CD4-positive, CD25-positive, alpha-beta regulatory T cell (primary cell): ENCODE measurements at regions not wholly inside any gene's neighbourhood (a gene's known extent, or its start where the extent isn't known, plus 50 kb on each side); places are given as distances from the start of the nearest gene placed in this dataset.

Experiments
- ATAC-seq, 2 donors: fragments of 150-1000 bp; cut with Tn5 transposase; one replicate each; pipeline ENCODE4 v1.10.0; 2021; ENCODE audit warnings: low read depth in 2 of 2, moderate number of reproducible peaks in 2 of 2, moderate library complexity in 1 of 2
- DNase-seq, 3 donors: peaks; one replicate each; pipeline versions ENCODE4 v3.0.0 to v3.0.0-alpha.2; 2012 to 2022; ENCODE audit warnings: mixed read lengths in 1 of 3
- H3K27ac ChIP-seq: one replicate; pipeline ENCODE4 v1.7.0; 2013; ENCODE audit warnings: mild to moderate bottlenecking, low read length; ENCODE audit not compliant: insufficient read depth, poor library complexity, severe bottlenecking
- H3K27me3 ChIP-seq: one replicate; pipeline ENCODE4 v1.7.0; 2013; ENCODE audit warnings: low read length; ENCODE audit not compliant: control insufficient read depth, insufficient read depth
- H3K36me3 ChIP-seq: one replicate; pipeline ENCODE4 v1.7.0; 2013; ENCODE audit warnings: mild to moderate bottlenecking, low read length, moderate library complexity; ENCODE audit not compliant: control insufficient read depth, insufficient read depth
- H3K4me1 ChIP-seq: 2 replicates; pipeline ENCODE4 v1.7.0; 2013; ENCODE audit warnings: mild to moderate bottlenecking, low read length; ENCODE audit not compliant: insufficient read depth, control insufficient read depth, poor library complexity, severe bottlenecking
- H3K4me3 ChIP-seq: one replicate; pipeline ENCODE4 v1.7.0; 2013; ENCODE audit warnings: low read depth, mild to moderate bottlenecking, low read length, moderate library complexity
- H3K9me3 ChIP-seq, 2 experiments: 1 replicate in 1 of 2; 2 replicates in 1 of 2; pipeline ENCODE4 v1.7.0; 2013; ENCODE audit warnings: low read length in 2 of 2, mild to moderate bottlenecking in 1 of 2, moderate library complexity in 1 of 2; ENCODE audit not compliant: control insufficient read depth in 2 of 2
- H3K27ac Mint-ChIP-seq, 3 donors: one replicate each; pipeline ENCODE4 v1.8.0; 2020 to 2022; ENCODE audit warnings: mild to moderate bottlenecking in 3 of 3, mixed read lengths in 3 of 3, moderate library complexity in 2 of 3
- H3K27me3 Mint-ChIP-seq: one replicate; pipeline ENCODE4 v1.8.0; 2022; ENCODE audit warnings: mild to moderate bottlenecking, mixed read lengths
- H3K36me3 Mint-ChIP-seq: one replicate; pipeline ENCODE4 v1.8.0; 2020; ENCODE audit warnings: mixed read lengths
- H3K4me1 Mint-ChIP-seq, 4 donors: one replicate each; pipeline ENCODE4 v1.8.0; 2020 to 2022; ENCODE audit warnings: mixed read lengths in 4 of 4, mild to moderate bottlenecking in 1 of 4
- H3K4me3 Mint-ChIP-seq, 4 donors: one replicate each; pipeline ENCODE4 v1.8.0; 2020 to 2022; ENCODE audit warnings: mild to moderate bottlenecking in 4 of 4, mixed read lengths in 4 of 4, moderate library complexity in 3 of 4
- H3K9me3 Mint-ChIP-seq, 7 donors: one replicate each; pipeline ENCODE4 v1.8.0; 2020 to 2022; ENCODE audit warnings: mixed read lengths in 7 of 7, mild to moderate bottlenecking in 3 of 7, moderate library complexity in 2 of 7

GRCh38 chr1:216823731-216824130, 100.5 kb upstream of the ESRRG start:
- Mint-ChIP-seq H3K27ac (no peak overlapping the region), H3K4me1 (no peaks in the 10 kb centered on the region), H3K9me3 (peaks cover 0 to 21% (median 3%) of the 10 kb centered on the region in 7 donors), H3K27me3 (no peaks in the 10 kb centered on the region), H3K36me3 (no peaks in the 10 kb centered on the region), H3K4me3 (no peak overlapping the region)
- Histone ChIP-seq H3K4me3 (no peak overlapping the region), H3K27me3 (no peaks in the 10 kb centered on the region), H3K9me3 (no peaks in the 10 kb centered on the region), H3K27ac (no peak overlapping the region), H3K36me3 (no peaks in the 10 kb centered on the region), H3K4me1 (no peaks in the 10 kb centered on the region)
- no peak for DNase-seq
- ATAC-seq: no peak

DNA sequence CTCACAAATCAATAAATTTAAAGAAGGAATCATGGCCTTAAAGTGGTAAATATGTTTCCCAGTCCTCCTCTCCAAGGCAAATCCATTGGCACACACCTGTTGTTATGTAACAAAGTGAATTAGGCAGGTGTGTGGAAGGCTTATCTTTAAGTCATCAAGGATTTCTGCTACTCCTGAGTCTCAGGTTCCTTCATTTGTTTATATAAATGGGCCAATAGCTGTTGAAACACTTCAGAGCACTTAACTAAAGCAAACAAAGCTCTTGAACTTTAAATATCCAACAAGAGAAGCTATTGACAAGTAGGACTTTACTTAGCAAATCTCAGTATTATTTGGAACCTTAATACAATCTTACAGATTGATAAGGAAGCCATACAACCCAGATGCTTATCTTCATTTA, 99.3 kb upstream of the ESRRG start:
- Mint-ChIP-seq H3K27ac (no peak overlapping the region), H3K27me3 (no peaks in the 10 kb centered on the region), H3K9me3 (peaks cover 0 to 19% (median 2%) of the 10 kb centered on the region in 7 donors), H3K4me1 (no peaks in the 10 kb centered on the region), H3K36me3 (no peaks in the 10 kb centered on the region), H3K4me3 (no peak overlapping the region)
- H3K27ac ChIP-seq: no peak overlapping the region
- H3K4me1 ChIP-seq: no peaks in the 10 kb centered on the region
- no peaks in the 10 kb centered on the region for H3K9me3 ChIP-seq
- ATAC-seq: no peak
- H3K4me3 ChIP-seq: no peak overlapping the region
- DNase-seq: no peak
- H3K36me3 ChIP-seq: no peaks in the 10 kb centered on the region
- H3K27me3 ChIP-seq: no peaks in the 10 kb centered on the region

DNA sequence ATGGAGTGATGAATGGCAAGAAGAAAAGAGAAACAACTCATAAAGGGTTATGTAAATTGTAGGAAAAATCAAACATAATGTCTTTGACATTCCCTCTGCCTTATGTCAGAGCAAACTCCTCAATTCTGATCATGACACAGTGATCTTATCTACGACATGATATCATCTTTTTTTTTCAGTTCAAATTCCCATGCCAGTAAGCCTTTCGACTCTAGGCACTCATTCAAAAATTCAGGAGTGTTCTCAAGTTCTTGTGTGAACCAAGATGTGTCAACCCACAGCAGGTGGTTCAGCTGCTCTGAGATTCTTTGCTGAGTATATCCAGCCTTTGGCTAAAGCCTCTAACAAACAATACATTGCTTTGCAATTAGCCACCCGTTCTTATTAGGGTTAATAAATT, 97.1 kb upstream of the ESRRG start:
- Mint-ChIP-seq H3K4me3 (no peak overlapping the region), H3K27me3 (no peaks in the 10 kb centered on the region), H3K4me1 (no peaks in the 10 kb centered on the region), H3K36me3 (no peaks in the 10 kb centered on the region), H3K9me3 (peaks cover 0 to 15% (median 0%) of the 10 kb centered on the region in 7 donors), H3K27ac (no peak overlapping the region)
- no peaks in the 10 kb centered on the region for H3K9me3 ChIP-seq
- H3K4me1 ChIP-seq: no peaks in the 10 kb centered on the region
- no peak overlapping the region for H3K4me3 ChIP-seq
- no peak overlapping the region for H3K27ac ChIP-seq
- no peak for DNase-seq
- ATAC-seq: no peak
- H3K27me3 ChIP-seq: no peaks in the 10 kb centered on the region
- H3K36me3 ChIP-seq: no peaks in the 10 kb centered on the region

- H3K4me1 Mint-ChIP-seq: no peaks in the 10 kb centered on the region
- H3K9me3 Mint-ChIP-seq: peaks cover 0 to 5% (median 0%) of the 10 kb centered on the region in 7 donors
- Histone ChIP-seq H3K4me3 (no peak overlapping the region), H3K27me3 (no peaks in the 10 kb centered on the region), H3K36me3 (no peaks in the 10 kb centered on the region), H3K9me3 (no peaks in the 10 kb centered on the region), H3K4me1 (no peaks in the 10 kb centered on the region), H3K27ac (no peak overlapping the region)
- H3K27me3 Mint-ChIP-seq: no peaks in the 10 kb centered on the region
- H3K4me3 Mint-ChIP-seq: no peak overlapping the region
- DNase-seq: no peak
- H3K27ac Mint-ChIP-seq: no peak overlapping the region
- no peaks in the 10 kb centered on the region for H3K36me3 Mint-ChIP-seq
- no peak for ATAC-seq
Measured at GRCh38 chr1:216818284-216818683, 95.1 kb upstream of the ESRRG start.

DNA sequence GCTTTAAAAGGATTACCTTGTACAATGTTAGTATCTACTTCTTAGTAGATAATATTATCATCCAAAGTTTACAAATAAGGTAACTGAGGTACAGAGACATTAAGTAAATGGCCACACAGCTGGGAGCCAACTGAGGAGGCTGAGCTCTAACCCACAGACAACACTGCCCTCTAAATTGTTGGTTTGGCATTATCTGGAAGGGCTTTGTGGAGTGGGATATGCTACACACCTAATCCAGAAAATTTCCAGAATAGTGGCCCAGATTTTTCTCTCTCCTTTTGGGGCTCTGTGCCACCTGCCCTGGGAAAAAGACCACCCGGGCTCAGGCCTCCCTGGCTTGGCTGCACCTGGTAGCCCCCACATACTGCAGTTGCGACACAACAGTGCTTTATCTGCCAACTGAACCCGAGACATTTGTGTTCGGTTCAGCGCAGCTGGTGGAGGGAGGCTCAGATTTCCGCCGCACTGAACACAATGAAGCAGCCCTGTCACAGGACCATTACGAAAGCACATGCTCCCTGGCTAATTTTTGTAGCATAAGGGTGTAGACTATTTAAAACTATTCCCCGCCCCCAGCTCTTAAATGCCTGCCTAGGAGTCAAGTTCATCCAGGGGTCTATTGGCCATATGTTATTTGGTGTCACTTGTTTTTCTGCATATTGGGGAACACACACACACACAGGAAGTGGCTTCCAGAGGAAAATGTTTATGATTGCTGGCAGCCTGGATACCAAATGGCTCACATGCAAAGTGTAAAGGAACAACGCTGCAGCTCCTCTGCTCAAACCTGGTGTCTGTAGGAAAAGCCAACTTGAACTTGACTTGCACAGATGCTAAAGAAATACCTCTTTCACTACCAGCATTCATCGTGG, 92.3 kb upstream of the ESRRG start:
- H3K4me1 ChIP-seq: no peaks in the 10 kb centered on the region
- peaks cover 0 to 4% (median 2%) of the 10 kb centered on the region in 7 donors for H3K9me3 Mint-ChIP-seq
- no peaks in the 10 kb centered on the region for H3K9me3 ChIP-seq
- no peaks in the 10 kb centered on the region for H3K36me3 ChIP-seq
- DNase-seq (no peak), ATAC-seq (no peak)
- H3K4me3 ChIP-seq: no peak overlapping the region
- H3K27me3 Mint-ChIP-seq: no peaks in the 10 kb centered on the region
- H3K27ac ChIP-seq: no peak overlapping the region
- no peak overlapping the region for H3K27ac Mint-ChIP-seq
- no peaks in the 10 kb centered on the region for H3K36me3 Mint-ChIP-seq
- no peaks in the 10 kb centered on the region for H3K4me1 Mint-ChIP-seq
- H3K4me3 Mint-ChIP-seq: no peak overlapping the region
- H3K27me3 ChIP-seq: no peaks in the 10 kb centered on the region

GRCh38 chr1:216814576-216815259, 91.5 kb upstream of the ESRRG start:
- no peaks in the 10 kb centered on the region for H3K4me1 Mint-ChIP-seq
- Histone ChIP-seq H3K27me3 (no peaks in the 10 kb centered on the region), H3K4me1 (no peaks in the 10 kb centered on the region), H3K9me3 (no peaks in the 10 kb centered on the region), H3K4me3 (no peak overlapping the region), H3K36me3 (no peaks in the 10 kb centered on the region), H3K27ac (no peak overlapping the region)
- ATAC-seq (no peak), DNase-seq (no peak)
- H3K9me3 Mint-ChIP-seq: peaks cover 0 to 4% (median 1%) of the 10 kb centered on the region in 7 donors
- H3K27me3 Mint-ChIP-seq: no peaks in the 10 kb centered on the region
- H3K27ac Mint-ChIP-seq: no peak overlapping the region
- H3K36me3 Mint-ChIP-seq: no peaks in the 10 kb centered on the region
- H3K4me3 Mint-ChIP-seq: no peak overlapping the region

- Mint-ChIP-seq H3K27me3 (no peaks in the 10 kb centered on the region), H3K4me3 (no peak overlapping the region), H3K4me1 (no peaks in the 10 kb centered on the region), H3K9me3 (peaks cover 0 to 8% (median 1%) of the 10 kb centered on the region in 7 donors), H3K36me3 (no peaks in the 10 kb centered on the region), H3K27ac (no peak overlapping the region)
- Histone ChIP-seq H3K4me3 (no peak overlapping the region), H3K4me1 (no peaks in the 10 kb centered on the region), H3K36me3 (no peaks in the 10 kb centered on the region), H3K27ac (no peak overlapping the region), H3K9me3 (no peaks in the 10 kb centered on the region), H3K27me3 (no peaks in the 10 kb centered on the region)
- ATAC-seq (no peak), DNase-seq (no peak)
Measured at GRCh38 chr1:216812966-216813365, 89.7 kb upstream of the ESRRG start.
